Fibroblast of mammary gland (primary cell): ENCODE measurements at regions not wholly inside any gene's neighbourhood (a gene's known extent, or its start where the extent isn't known, plus 50 kb on each side); places are given as distances from the start of the nearest gene placed in this dataset.

ENCODE experiments used
- DNase-seq: peaks from one replicate; pipeline ENCODE4 v3.0.0-alpha.2; 2010; ENCODE audit warnings: low read depth
- H3K4me3 ChIP-seq: 2 replicates; pipeline ENCODE4 v1.5.1; 2011; ENCODE audit warnings: low read depth, mild to moderate bottlenecking, low read length, moderate library complexity; ENCODE audit not compliant: control insufficient read depth
- CTCF ChIP-seq: conservative IDR thresholded peaks from 2 replicates; pipeline ENCODE4 v1.5.1; 2011; ENCODE audit warnings: low read depth, low read length, inconsistent platforms; ENCODE audit not compliant: control insufficient read depth, insufficient read depth

GRCh38 chr16:85557971-85558657 is 55.0 kb upstream of the GSE1 start:
- no peak for DNase-seq
- peak overlapping the region; percentile 70 for H3K4me3 ChIP-seq
- no peak for TF ChIP-seq CTCF

GRCh38 chr16:85560932-85561247 is 52.2 kb upstream of the GSE1 start:
- no peak for DNase-seq
- H3K4me3 ChIP-seq, result no peak overlapping the region
- TF ChIP-seq CTCF, result no peak

GRCh38 chr16:85561248-85562092 is 51.7 kb upstream of the GSE1 start:
- no peak overlapping the region for H3K4me3 ChIP-seq
- TF ChIP-seq CTCF, result no peak
- DNase-seq, result no peak

- no peak for DNase-seq
- TF ChIP-seq CTCF, result no peak
- no peak overlapping the region for H3K4me3 ChIP-seq
Observed at GRCh38 chr16:85562093-85562786, 50.9 kb upstream of the GSE1 start.

GRCh38 chr16:85563034-85563433 is 50.1 kb upstream of the GSE1 start:
- DNase-seq, result no peak
- no peak overlapping the region for H3K4me3 ChIP-seq
- TF ChIP-seq CTCF, result no peak
